ENCODE measurements at regions not wholly inside any gene's neighbourhood (a gene's known extent, or its start where the extent isn't known, plus 50 kb on each side); places are given as distances from the start of the nearest gene placed in this dataset.

DNA sequence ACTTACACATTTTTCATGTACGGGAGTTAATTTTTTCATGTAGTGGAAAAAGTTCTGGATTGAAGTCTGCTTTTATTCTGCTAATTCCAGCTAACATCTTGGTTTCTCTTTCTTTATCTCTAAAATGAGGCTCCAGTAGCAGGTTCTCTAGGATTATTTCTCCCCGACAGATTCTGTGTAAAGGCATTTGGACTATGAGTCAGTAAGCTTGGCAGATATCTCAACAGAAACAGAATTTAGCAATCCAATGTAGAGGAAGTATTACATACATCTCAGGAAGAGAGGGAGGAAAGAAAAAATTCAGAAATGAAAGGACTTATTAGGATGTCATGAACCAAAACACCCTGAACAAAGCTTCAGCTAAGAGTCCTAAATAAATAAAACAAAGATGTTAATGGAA, 1682.3 kb upstream of the TENM3 start:
- DNase-seq (ENCODE audit: low spot score): no peak
- Histone ChIP-seq H3K9me3 (replicated peaks in 1 of 2; ENCODE audit: control insufficient read depth in 2 of 2, insufficient read depth in 1 of 2, low read depth in 1 of 2, low read length in 2 of 2) (no peaks in the 10 kb centered on the region), H3K27ac (replicated peaks; ENCODE audit: low read length) (no peak overlapping the region)

DNA sequence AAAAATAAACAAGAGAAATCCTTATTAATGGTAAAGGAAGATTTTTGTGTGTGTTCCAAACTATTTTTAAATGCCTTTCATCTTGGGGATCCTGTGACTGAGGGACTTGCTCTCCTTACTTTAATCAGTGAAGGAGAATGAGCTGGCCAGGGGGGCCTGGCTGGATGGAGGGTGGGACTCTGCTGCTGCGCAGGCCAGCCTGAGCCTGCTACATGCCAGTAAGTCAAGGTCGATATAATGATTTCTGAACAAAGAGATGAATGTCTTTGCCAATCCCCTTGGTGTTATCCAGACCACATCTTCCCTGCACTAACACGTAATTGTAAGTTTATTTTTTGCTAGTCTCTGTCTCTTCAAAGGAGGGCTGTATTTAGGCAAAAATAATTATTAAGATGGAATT, 1679.2 kb upstream of the TENM3 start:
- Histone ChIP-seq H4K91ac (ENCODE audit: low read depth, low read length, poor library complexity) (no peak overlapping the region), H3K9ac (ENCODE audit: low read depth, low read length, poor library complexity) (no peak overlapping the region), H3K9me3 (replicated peaks in 1 of 2; ENCODE audit: control insufficient read depth in 2 of 2, insufficient read depth in 1 of 2, low read depth in 1 of 2, low read length in 2 of 2) (peaks cover 0 to 7% of the 10 kb centered on the region in 2 donors), H3K36me3 (replicated peaks in 1 of 2; ENCODE audit: control insufficient read depth in 2 of 2, insufficient read depth in 2 of 2, low read length in 2 of 2) (no peaks in the 10 kb centered on the region), H3K27me3 (ENCODE audit: control insufficient read depth in 3 of 3, insufficient read depth in 3 of 3, low read depth in 1 of 3, low read length in 3 of 3) (no peaks in the 10 kb centered on the region), H3K23ac (ENCODE audit: low read depth, low read length, poor library complexity) (no peak overlapping the region), H2BK5ac (ENCODE audit: low read length) (no peak overlapping the region), H2AFZ (ENCODE audit: low read length) (peak overlapping the region; percentile 63), H2BK12ac (ENCODE audit: low read length) (no peak overlapping the region), H3K4me3 (ENCODE audit: low read length in 2 of 2) (no peak overlapping the region), H3K4me2 (ENCODE audit: insufficient read depth, low read length, poor library complexity, severe bottlenecking) (no peak overlapping the region), H3K4ac (ENCODE audit: low read length) (no peak overlapping the region), H2BK15ac (ENCODE audit: low read length) (no peak overlapping the region), H3K4me1 (ENCODE audit: control insufficient read depth in 2 of 2, insufficient read depth in 1 of 2, low read depth in 1 of 2, low read length in 2 of 2) (peaks cover 2 to 3% of the 10 kb centered on the region in 2 donors), H3K18ac (ENCODE audit: low read length) (no peak overlapping the region), H2AK5ac (ENCODE audit: low read depth, low read length) (no peak overlapping the region), H3K27ac (replicated peaks; ENCODE audit: low read length) (no peak overlapping the region), H2BK120ac (ENCODE audit: low read depth, low read length) (no peak overlapping the region), H3K79me1 (ENCODE audit: low read depth, low read length) (peaks cover 2% of the 10 kb centered on the region), H3K14ac (ENCODE audit: low read length) (no peak overlapping the region), H4K8ac (ENCODE audit: low read depth, low read length) (no peak overlapping the region)
- WGBS, 2 donors (ENCODE audit: extremely low coverage in 2 of 2, insufficient read length in 2 of 2, insufficient replicate concordance in 1 of 2): no CpG with 5 or more reads among the region's 3 CpGs
- no peak for DNase-seq (ENCODE audit: low spot score)

More for the DNA sequence above, 1682.3 kb upstream of the TENM3 start:
- Histone ChIP-seq H3K79me1 (ENCODE audit: low read depth, low read length) (peaks cover 2% of the 10 kb centered on the region), H2AFZ (ENCODE audit: low read length) (no peak overlapping the region), H2BK12ac (ENCODE audit: low read length) (no peak overlapping the region), H3K4ac (ENCODE audit: low read length) (no peak overlapping the region), H3K9ac (ENCODE audit: low read depth, low read length, poor library complexity) (no peak overlapping the region), H3K4me3 (ENCODE audit: low read length in 2 of 2) (no peak overlapping the region), H2AK5ac (ENCODE audit: low read depth, low read length) (no peak overlapping the region), H3K36me3 (replicated peaks in 1 of 2; ENCODE audit: control insufficient read depth in 2 of 2, insufficient read depth in 2 of 2, low read length in 2 of 2) (no peaks in the 10 kb centered on the region), H3K18ac (ENCODE audit: low read length) (no peak overlapping the region), H3K4me1 (ENCODE audit: control insufficient read depth in 2 of 2, insufficient read depth in 1 of 2, low read depth in 1 of 2, low read length in 2 of 2) (peaks cover 2 to 3% of the 10 kb centered on the region in 2 donors), H2BK5ac (ENCODE audit: low read length) (no peak overlapping the region), H3K4me2 (ENCODE audit: insufficient read depth, low read length, poor library complexity, severe bottlenecking) (no peak overlapping the region), H3K14ac (ENCODE audit: low read length) (no peak overlapping the region), H4K8ac (ENCODE audit: low read depth, low read length) (no peak overlapping the region), H3K23ac (ENCODE audit: low read depth, low read length, poor library complexity) (no peak overlapping the region), H2BK120ac (ENCODE audit: low read depth, low read length) (no peak overlapping the region), H3K27me3 (ENCODE audit: control insufficient read depth in 3 of 3, insufficient read depth in 3 of 3, low read depth in 1 of 3, low read length in 3 of 3) (no peaks in the 10 kb centered on the region), H4K91ac (ENCODE audit: low read depth, low read length, poor library complexity) (no peak overlapping the region), H2BK15ac (ENCODE audit: low read length) (no peak overlapping the region)
- no CpG with 5 or more reads among the region's 2 CpGs for WGBS, 2 donors (ENCODE audit: extremely low coverage in 2 of 2, insufficient read length in 2 of 2, insufficient replicate concordance in 1 of 2)

DNA sequence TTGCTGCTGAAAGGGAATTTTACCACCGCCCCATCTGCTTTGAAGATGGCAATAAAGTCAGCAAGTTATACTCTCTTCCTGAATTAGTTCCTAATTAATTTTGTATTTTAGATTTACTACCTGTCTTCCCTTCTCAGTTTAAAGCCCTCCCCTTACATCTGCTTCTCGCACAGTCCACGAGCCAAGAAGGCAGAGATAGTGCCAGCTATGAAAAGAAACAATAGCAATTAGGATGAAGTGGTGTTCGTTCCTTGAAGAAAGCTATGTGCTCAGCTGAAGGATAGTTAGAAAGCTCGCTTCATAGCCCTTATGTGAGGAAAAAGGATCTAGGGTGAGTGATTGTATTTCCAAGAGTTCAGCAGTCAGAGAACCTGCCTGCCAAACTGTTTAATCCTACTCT, 1678.8 kb upstream of the TENM3 start:
- H2AK5ac ChIP-seq (ENCODE audit: low read depth, low read length): no peak overlapping the region
- peak overlapping the region; percentile 63 for H2AFZ ChIP-seq (ENCODE audit: low read length)
- no peak overlapping the region for H2BK15ac ChIP-seq (ENCODE audit: low read length)
- H2BK12ac ChIP-seq (ENCODE audit: low read length): no peak overlapping the region
- no peak overlapping the region for H3K4me3 ChIP-seq (ENCODE audit: low read length in 2 of 2)
- no peaks in the 10 kb centered on the region for H3K27me3 ChIP-seq (ENCODE audit: control insufficient read depth in 3 of 3, insufficient read depth in 3 of 3, low read depth in 1 of 3, low read length in 3 of 3)
- H3K18ac ChIP-seq (ENCODE audit: low read length): no peak overlapping the region
- no CpG with 5 or more reads among the region's 5 CpGs for WGBS, 2 donors (ENCODE audit: extremely low coverage in 2 of 2, insufficient read length in 2 of 2, insufficient replicate concordance in 1 of 2)
- H3K9ac ChIP-seq (ENCODE audit: low read depth, low read length, poor library complexity): no peak overlapping the region
- H3K27ac ChIP-seq (replicated peaks; ENCODE audit: low read length): no peak overlapping the region
- H3K79me1 ChIP-seq (ENCODE audit: low read depth, low read length): peaks cover 2% of the 10 kb centered on the region
- H4K91ac ChIP-seq (ENCODE audit: low read depth, low read length, poor library complexity): no peak overlapping the region
- H2BK120ac ChIP-seq (ENCODE audit: low read depth, low read length): no peak overlapping the region
- no peak overlapping the region for H3K14ac ChIP-seq (ENCODE audit: low read length)
- no peak overlapping the region for H2BK5ac ChIP-seq (ENCODE audit: low read length)
- H3K4me1 ChIP-seq (ENCODE audit: control insufficient read depth in 2 of 2, insufficient read depth in 1 of 2, low read depth in 1 of 2, low read length in 2 of 2): peaks cover 2 to 3% of the 10 kb centered on the region in 2 donors
- no peak overlapping the region for H3K23ac ChIP-seq (ENCODE audit: low read depth, low read length, poor library complexity)
- no peaks in the 10 kb centered on the region for H3K36me3 ChIP-seq (replicated peaks in 1 of 2; ENCODE audit: control insufficient read depth in 2 of 2, insufficient read depth in 2 of 2, low read length in 2 of 2)
- peaks cover 0 to 7% of the 10 kb centered on the region in 2 donors for H3K9me3 ChIP-seq (replicated peaks in 1 of 2; ENCODE audit: control insufficient read depth in 2 of 2, insufficient read depth in 1 of 2, low read depth in 1 of 2, low read length in 2 of 2)
- DNase-seq (ENCODE audit: low spot score): no peak
- H4K8ac ChIP-seq (ENCODE audit: low read depth, low read length): no peak overlapping the region
- H3K4ac ChIP-seq (ENCODE audit: low read length): no peak overlapping the region
- H3K4me2 ChIP-seq (ENCODE audit: insufficient read depth, low read length, poor library complexity, severe bottlenecking): no peak overlapping the region

DNA sequence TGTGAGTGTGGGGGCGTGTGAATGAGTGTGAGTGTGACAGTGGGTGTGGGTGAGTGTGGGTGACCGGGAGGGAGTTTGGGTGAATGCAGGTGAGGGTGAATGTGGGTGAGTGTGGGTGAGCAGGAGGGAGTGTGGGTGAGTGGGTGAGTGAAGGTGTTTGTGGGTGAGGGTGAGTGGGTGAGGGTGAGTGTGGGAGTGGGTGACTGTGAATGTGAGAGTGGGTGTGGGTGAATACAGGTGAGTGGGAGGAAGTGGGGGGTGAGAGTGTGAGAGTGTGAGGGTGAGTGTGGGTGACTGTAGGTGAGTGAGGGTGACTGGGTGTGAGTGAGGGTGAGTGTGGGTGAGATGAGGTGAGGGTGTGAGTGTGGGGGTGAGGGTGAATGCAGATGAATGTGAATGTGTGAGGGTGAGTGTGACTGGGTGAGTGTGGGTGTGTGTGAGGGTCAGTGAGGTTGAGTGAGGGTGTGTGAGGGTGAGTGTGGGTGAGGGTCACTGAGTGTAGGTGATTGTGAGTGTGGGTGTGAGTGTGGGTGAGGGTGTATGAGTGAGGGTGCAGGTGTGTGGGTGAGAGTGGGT, 1677.3 kb upstream of the TENM3 start:
- Histone ChIP-seq H2BK5ac (ENCODE audit: low read length) (no peak overlapping the region), H2BK12ac (ENCODE audit: low read length) (peak overlapping the region; percentile 84), H3K4ac (ENCODE audit: low read length) (no peak overlapping the region), H3K4me3 (ENCODE audit: low read length in 2 of 2) (peak overlapping the region in 1 of 2 donors; percentile 31), H3K27ac (replicated peaks; ENCODE audit: low read length) (no peak overlapping the region), H3K36me3 (replicated peaks in 1 of 2; ENCODE audit: control insufficient read depth in 2 of 2, insufficient read depth in 2 of 2, low read length in 2 of 2) (no peaks in the 10 kb centered on the region), H3K27me3 (ENCODE audit: control insufficient read depth in 3 of 3, insufficient read depth in 3 of 3, low read depth in 1 of 3, low read length in 3 of 3) (no peaks in the 10 kb centered on the region), H4K8ac (ENCODE audit: low read depth, low read length) (peak overlapping the region; percentile 43), H3K9ac (ENCODE audit: low read depth, low read length, poor library complexity) (no peak overlapping the region), H3K18ac (ENCODE audit: low read length) (peak overlapping the region; percentile 83), H2BK15ac (ENCODE audit: low read length) (no peak overlapping the region), H3K4me1 (ENCODE audit: control insufficient read depth in 2 of 2, insufficient read depth in 1 of 2, low read depth in 1 of 2, low read length in 2 of 2) (peaks cover 2 to 3% of the 10 kb centered on the region in 2 donors), H3K9me3 (replicated peaks in 1 of 2; ENCODE audit: control insufficient read depth in 2 of 2, insufficient read depth in 1 of 2, low read depth in 1 of 2, low read length in 2 of 2) (peaks cover 0 to 7% of the 10 kb centered on the region in 2 donors), H2AFZ (ENCODE audit: low read length) (no peak overlapping the region), H2BK120ac (ENCODE audit: low read depth, low read length) (no peak overlapping the region), H3K4me2 (ENCODE audit: insufficient read depth, low read length, poor library complexity, severe bottlenecking) (no peak overlapping the region), H3K79me1 (ENCODE audit: low read depth, low read length) (peaks cover 2% of the 10 kb centered on the region), H2AK5ac (ENCODE audit: low read depth, low read length) (no peak overlapping the region), H3K23ac (ENCODE audit: low read depth, low read length, poor library complexity) (no peak overlapping the region), H4K91ac (ENCODE audit: low read depth, low read length, poor library complexity) (no peak overlapping the region), H3K14ac (ENCODE audit: low read length) (peak overlapping the region; percentile 47)
- no peak for DNase-seq (ENCODE audit: low spot score)
- no CpG with 5 or more reads among the region's 2 CpGs for WGBS, 2 donors (ENCODE audit: extremely low coverage in 2 of 2, insufficient read length in 2 of 2, insufficient replicate concordance in 1 of 2)

Measured in neuronal stem cell (in vitro differentiated cells).